Common myeloid progenitor, CD34-positive (primary cell): ENCODE measurements at regions not wholly inside any gene's neighbourhood (a gene's known extent, or its start where the extent isn't known, plus 50 kb on each side); places are given as distances from the start of the nearest gene placed in this dataset.

Source experiments
- CTCF ChIA-PET: fragments of 350-600 bp; sonication (Branson Sonifier 250); formaldehyde crosslinking; loops from one replicate; lab custom pipeline; 2021; ENCODE audit warnings: antibody characterized with exemption; lab: Charles Lee
- POLR2A ChIA-PET: fragments of 350-600 bp; sonication (Branson Sonifier 250); formaldehyde crosslinking; loops from one replicate; lab custom pipeline; 2021; ENCODE audit warnings: antibody characterized with exemption; lab: Charles Lee
- DNase-seq, 3 donors: peaks; one replicate each; pipeline versions ENCODE4 v3.0.0 to v3.0.0-alpha.2; 2013
- H3K27ac ChIP-seq, 2 experiments: 1 replicate in 1 of 2; 2 replicates in 1 of 2; pipeline ENCODE4 v1.7.0; 2013; ENCODE audit warnings: inconsistent platforms in 2 of 2, low read length in 2 of 2, mild to moderate bottlenecking in 2 of 2, low read depth in 1 of 2, moderate library complexity in 1 of 2; ENCODE audit not compliant: severe bottlenecking in 2 of 2, insufficient read depth in 1 of 2, poor library complexity in 1 of 2
- H3K27me3 ChIP-seq, 5 experiments: replicated peaks in 2 of 5; 1 replicate in 3 of 5; 2 replicates in 2 of 5; pipeline versions ENCODE4 v1.6.1 to v1.7.0; 2013; ENCODE audit warnings: low read length in 4 of 5, mild to moderate bottlenecking in 2 of 5, moderate library complexity in 2 of 5, inconsistent platforms in 1 of 5; ENCODE audit not compliant: insufficient read depth in 5 of 5, control insufficient read depth in 4 of 5
- H3K36me3 ChIP-seq, 4 experiments: 1 replicate in 2 of 4; 2 replicates in 2 of 4; pipeline versions ENCODE4 v1.6.1 to v1.7.0; 2013; ENCODE audit warnings: low read length in 3 of 4, control low read depth in 1 of 4, mild to moderate bottlenecking in 1 of 4; ENCODE audit not compliant: control insufficient read depth in 4 of 4, insufficient read depth in 4 of 4
- H3K4me1 ChIP-seq, 4 experiments: 1 replicate in 3 of 4; 2 replicates in 1 of 4; pipeline versions ENCODE4 v1.6.1 to v1.7.1; 2013; ENCODE audit warnings: low read length in 3 of 4, mild to moderate bottlenecking in 3 of 4, control low read depth in 1 of 4, inconsistent platforms in 1 of 4, moderate library complexity in 1 of 4; ENCODE audit not compliant: control insufficient read depth in 4 of 4, insufficient read depth in 4 of 4; ENCODE audit errors: control extremely low read depth in 1 of 4
- H3K4me3 ChIP-seq, 7 experiments: 1 replicate in 4 of 7; 2 replicates in 3 of 7; pipeline versions ENCODE4 v1.5.1 to v1.7.0; 2013; ENCODE audit warnings: mild to moderate bottlenecking in 7 of 7, low read length in 6 of 7, moderate library complexity in 6 of 7, inconsistent platforms in 2 of 7, low read depth in 2 of 7, control low read depth in 1 of 7; ENCODE audit not compliant: insufficient read depth in 4 of 7, control insufficient read depth in 1 of 7; ENCODE audit errors: extremely low read depth in 1 of 7
- H3K9me3 ChIP-seq, 5 experiments: 1 replicate in 4 of 5; 2 replicates in 1 of 5; pipeline versions ENCODE4 v1.6.1 to v1.7.1; 2013; ENCODE audit warnings: low read length in 4 of 5, mild to moderate bottlenecking in 2 of 5, inconsistent platforms in 1 of 5, low read depth in 1 of 5, moderate library complexity in 1 of 5; ENCODE audit not compliant: control insufficient read depth in 4 of 5, insufficient read depth in 2 of 5; ENCODE audit errors: control extremely low read depth in 1 of 5
- WGBS: methylation state at CpG from one replicate; pipeline ENCODE4 v1.1.5; 2013; ENCODE audit not compliant: insufficient coverage; 5-methylcytosine and 5-hydroxymethylcytosine counted together

DNA sequence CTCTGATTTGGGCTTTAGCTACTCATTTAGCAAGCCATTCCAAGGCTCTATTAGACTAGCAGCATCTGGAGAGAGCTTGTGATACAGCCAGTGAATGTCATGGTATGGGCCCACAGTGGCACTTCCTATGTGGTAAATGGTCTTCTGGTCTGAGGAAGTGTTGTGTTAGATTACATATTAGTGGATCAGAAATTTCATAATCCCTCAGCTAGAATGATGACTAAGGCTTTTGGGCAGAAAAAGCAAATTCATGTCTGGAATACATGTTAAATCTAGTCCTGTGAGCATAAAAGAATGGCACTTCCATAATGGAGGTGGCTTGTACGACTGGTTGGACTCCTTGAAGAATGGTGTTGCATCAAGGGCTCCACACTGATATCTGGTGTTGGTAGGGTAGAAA lies 436.8 kb upstream of the CWC22 start:
- peaks cover 0 to 4% (median 0%) of the 10 kb centered on the region in 4 experiments for H3K4me1 ChIP-seq
- no peaks in the 10 kb centered on the region for H3K27me3 ChIP-seq
- no peaks in the 10 kb centered on the region for H3K9me3 ChIP-seq
- no peak overlapping the region for H3K27ac ChIP-seq
- DNase-seq = peak in 2 of 3 donors; percentile 21 to 70
- ChIA-PET CTCF (interaction anchor here (0.6 kb wide), 1 partner anchor 1727 kb away, joined by 3 read pairs; no protein-coding TSS in a partner anchor), POLR2A (no interaction called here)
- WGBS = 100% methylated on average over 1 of the region's 1 CpG
- no peak overlapping the region for H3K4me3 ChIP-seq
- H3K36me3 ChIP-seq = no peaks in the 10 kb centered on the region

DNA sequence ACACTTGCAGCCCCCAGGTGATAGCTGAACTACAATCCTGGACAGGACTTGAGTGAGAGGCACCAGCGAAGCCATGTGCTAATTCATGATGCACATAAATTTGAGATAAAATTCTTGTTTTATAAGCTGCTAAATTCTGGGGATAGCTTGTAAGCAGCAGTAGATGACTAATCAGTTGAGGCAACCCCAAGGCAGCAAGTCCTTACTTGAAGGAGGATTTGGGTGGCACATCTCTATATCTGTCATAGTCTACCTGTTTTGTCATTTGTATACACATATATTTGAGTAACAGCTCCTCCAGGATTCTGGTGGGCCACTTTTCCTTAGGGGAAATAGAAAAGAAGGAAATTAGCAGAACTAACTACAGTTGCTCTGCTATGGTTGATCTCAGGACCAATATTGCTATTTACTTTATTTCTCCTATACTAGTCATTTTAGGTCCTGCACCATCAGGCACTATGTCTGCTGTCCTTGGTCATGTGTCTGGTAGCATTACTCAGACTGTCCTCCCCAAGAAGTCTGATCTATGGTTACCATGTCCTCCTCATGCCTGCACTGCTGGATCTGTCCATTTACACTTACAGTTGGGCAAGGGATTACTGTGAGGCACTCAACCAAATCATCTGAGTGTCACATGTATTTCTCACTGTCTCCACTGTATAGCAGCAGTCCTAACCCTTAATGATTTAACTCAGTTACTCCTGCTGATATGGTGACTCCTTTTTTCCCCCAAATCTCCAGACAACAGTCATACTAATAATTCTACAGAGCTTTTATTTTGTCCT lies 436.0 kb upstream of the CWC22 start:
- DNase-seq = peak in 1 of 3 donors; percentile 0
- CTCF ChIA-PET = interaction anchor here (0.6 kb wide), 1 partner anchor 1728 kb away, joined by 3 read pairs; no protein-coding TSS in a partner anchor
- no peak overlapping the region for H3K27ac ChIP-seq

DNA sequence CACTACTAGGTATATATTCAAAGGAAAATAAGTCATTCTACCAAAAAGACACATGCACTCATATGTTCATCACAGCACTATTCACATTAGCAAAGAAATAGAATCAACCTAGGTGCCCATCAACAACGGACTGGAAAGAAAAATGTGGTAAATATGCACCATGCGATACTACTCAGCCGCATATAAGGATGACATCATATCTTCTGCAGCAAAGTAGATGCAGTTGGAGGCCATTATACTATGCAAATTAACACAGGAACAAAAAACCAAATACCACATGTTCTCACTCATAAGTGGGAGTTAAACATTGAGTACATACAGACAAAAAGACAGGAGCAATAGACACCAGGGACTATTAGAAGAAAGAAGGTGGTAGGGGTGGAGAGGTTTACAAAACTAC lies 412.1 kb upstream of the CWC22 start:
- Histone ChIP-seq H3K9me3 (no peaks in the 10 kb centered on the region), H3K4me1 (no peaks in the 10 kb centered on the region), H3K4me3 (no peak overlapping the region), H3K27me3 (no peaks in the 10 kb centered on the region), H3K27ac (no peak overlapping the region), H3K36me3 (no peaks in the 10 kb centered on the region)
- CTCF ChIA-PET = no interaction called here
- POLR2A ChIA-PET = no interaction called here
- no peak for DNase-seq
- no CpG with 5 or more reads among the region's 3 CpGs for WGBS

More for the DNA sequence above, 436.0 kb upstream of the CWC22 start:
- H3K4me1 ChIP-seq = peaks cover 0 to 4% (median 0%) of the 10 kb centered on the region in 4 experiments
- POLR2A ChIA-PET = no interaction called here
- H3K9me3 ChIP-seq = no peaks in the 10 kb centered on the region
- no peak overlapping the region for H3K4me3 ChIP-seq
- no peaks in the 10 kb centered on the region for H3K27me3 ChIP-seq
- WGBS = 88% methylated on average over 1 of the region's 1 CpG
- no peaks in the 10 kb centered on the region for H3K36me3 ChIP-seq

DNA sequence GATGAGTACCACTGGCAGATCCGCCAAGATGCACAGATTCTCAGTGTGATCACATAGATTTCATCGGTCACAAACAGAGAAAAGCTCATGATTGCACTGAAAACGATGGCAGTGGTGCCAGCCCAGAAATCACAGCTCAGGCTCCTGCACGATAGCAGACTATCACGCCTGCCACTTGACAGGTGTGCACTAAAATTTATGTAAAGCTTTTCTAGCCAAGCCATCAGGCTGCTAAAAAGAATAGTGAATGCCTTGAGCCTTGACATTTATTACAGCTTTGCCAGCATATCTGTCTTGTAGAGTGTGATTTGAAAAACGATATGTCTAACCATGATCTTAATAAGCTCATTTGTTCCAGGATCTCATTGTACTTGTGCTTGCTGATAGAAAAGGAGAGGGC lies 409.5 kb upstream of the CWC22 start:
- Histone ChIP-seq H3K36me3 (no peaks in the 10 kb centered on the region), H3K27me3 (no peaks in the 10 kb centered on the region), H3K9me3 (no peaks in the 10 kb centered on the region), H3K27ac (no peak overlapping the region), H3K4me3 (no peak overlapping the region), H3K4me1 (no peaks in the 10 kb centered on the region)
- ChIA-PET POLR2A (no interaction called here), CTCF (no interaction called here)
- 92% methylated on average over 5 of the region's 6 CpGs for WGBS
- DNase-seq = no peak

DNA sequence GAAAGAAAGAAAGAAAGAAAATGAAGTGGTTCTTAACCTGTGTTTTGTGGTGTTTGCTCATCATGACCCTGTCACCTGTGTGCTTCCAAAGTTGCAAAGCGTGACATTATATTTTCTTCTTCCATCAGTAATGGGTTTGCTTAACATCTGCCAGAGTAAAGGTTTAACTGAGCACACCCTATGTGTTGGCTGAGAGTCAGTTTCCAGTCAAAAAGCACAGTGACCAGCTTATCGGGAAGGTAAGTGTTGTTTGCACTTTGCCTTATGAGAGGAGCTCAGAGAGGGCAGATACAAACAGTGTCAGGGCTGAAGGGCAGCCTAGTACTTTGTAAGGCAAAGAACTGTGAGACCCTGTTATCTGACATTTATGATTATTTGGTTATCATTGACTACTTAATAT lies 406.2 kb upstream of the CWC22 start:
- WGBS = 92% methylated on average over 2 of the region's 2 CpGs

DNA sequence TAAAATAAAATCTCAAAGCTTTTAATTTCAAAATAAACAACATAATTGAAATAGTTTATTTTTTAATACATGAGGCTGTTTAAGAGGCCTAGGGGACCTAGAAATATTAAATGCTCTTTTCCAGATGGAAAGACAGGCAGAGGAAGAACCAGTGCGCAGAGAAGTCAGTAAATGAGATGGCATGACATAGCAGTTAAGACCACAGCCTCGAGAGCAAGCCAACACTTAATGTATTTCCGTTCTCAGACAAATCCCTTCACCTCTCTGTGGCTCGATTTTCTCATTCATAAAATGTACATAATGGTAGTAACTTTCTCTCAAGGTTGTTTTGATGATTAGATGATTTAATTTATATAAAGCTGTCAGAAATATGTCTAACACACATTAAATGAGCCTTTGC lies 405.1 kb upstream of the CWC22 start:
- ChIA-PET POLR2A (no interaction called here), CTCF (no interaction called here)
- Histone ChIP-seq H3K27me3 (no peaks in the 10 kb centered on the region), H3K27ac (no peak overlapping the region), H3K4me3 (no peak overlapping the region), H3K9me3 (no peaks in the 10 kb centered on the region), H3K36me3 (no peaks in the 10 kb centered on the region), H3K4me1 (no peaks in the 10 kb centered on the region)
- no peak for DNase-seq
- 89% methylated on average over 1 of the region's 4 CpGs for WGBS

More for the DNA sequence above, 406.2 kb upstream of the CWC22 start:
- H3K4me1 ChIP-seq = no peaks in the 10 kb centered on the region
- no peak for DNase-seq
- ChIA-PET CTCF (no interaction called here), POLR2A (no interaction called here)
- H3K27ac ChIP-seq = no peak overlapping the region
- no peaks in the 10 kb centered on the region for H3K9me3 ChIP-seq
- no peak overlapping the region for H3K4me3 ChIP-seq
- H3K36me3 ChIP-seq = no peaks in the 10 kb centered on the region
- H3K27me3 ChIP-seq = no peaks in the 10 kb centered on the region

DNA sequence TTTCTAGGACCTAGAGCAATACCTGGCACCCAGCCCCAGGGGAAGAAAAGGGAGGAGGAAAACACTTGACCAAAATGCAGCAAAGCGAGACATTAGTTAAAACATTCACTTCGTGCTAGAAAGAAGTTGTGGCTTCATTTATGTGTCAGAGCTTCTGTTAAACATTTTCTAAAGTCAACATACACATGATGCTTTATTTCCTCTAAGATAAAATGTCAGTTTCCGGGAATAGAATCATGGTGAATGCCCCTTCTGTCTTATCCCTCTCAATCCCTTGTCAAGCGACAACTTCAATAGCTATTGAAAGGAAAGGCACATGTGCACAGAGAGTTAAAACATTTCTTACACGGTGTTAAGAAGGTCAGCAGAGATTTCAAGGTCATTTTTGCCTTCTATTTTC lies 404.6 kb upstream of the CWC22 start:
- Histone ChIP-seq H3K27ac (no peak overlapping the region), H3K9me3 (no peaks in the 10 kb centered on the region), H3K4me3 (no peak overlapping the region), H3K4me1 (no peaks in the 10 kb centered on the region), H3K27me3 (no peaks in the 10 kb centered on the region), H3K36me3 (no peaks in the 10 kb centered on the region)
- DNase-seq = no peak
- WGBS = 76% methylated on average over 3 of the region's 5 CpGs
- CTCF ChIA-PET = no interaction called here
- POLR2A ChIA-PET = no interaction called here
